HFFc6 (cell line): ENCODE measurements at regions not wholly inside any gene's neighbourhood (a gene's known extent, or its start where the extent isn't known, plus 50 kb on each side); places are given as distances from the start of the nearest gene placed in this dataset.

Experiments used
- DNase-seq: peaks from one replicate; pipeline ENCODE4 v3.0.0-alpha.2; 2018
- H3K27ac Mint-ChIP-seq: 2 replicates; pipeline ENCODE4 v1.8.0; 2020; ENCODE audit warnings: mild to moderate bottlenecking, mixed read lengths
- H3K27me3 Mint-ChIP-seq: 2 replicates; pipeline ENCODE4 v1.8.0; 2021; ENCODE audit warnings: mild to moderate bottlenecking, moderate library complexity, mixed read lengths; ENCODE audit not compliant: insufficient read depth
- H3K36me3 Mint-ChIP-seq: 2 replicates; pipeline ENCODE4 v1.8.0; 2021; ENCODE audit warnings: low read depth, mixed read lengths
- H3K4me1 Mint-ChIP-seq: 2 replicates; pipeline ENCODE4 v1.8.0; 2020; ENCODE audit warnings: low read depth, mixed read lengths
- H3K4me3 Mint-ChIP-seq: 2 replicates; pipeline ENCODE4 v1.8.0; 2020; ENCODE audit warnings: mild to moderate bottlenecking, moderate library complexity, mixed read lengths
- H3K9me3 Mint-ChIP-seq: 2 replicates; pipeline ENCODE4 v1.8.0; 2020; ENCODE audit warnings: mild to moderate bottlenecking, mixed read lengths
- CTCF ChIP-seq: fragments of 200-600 bp; sonication (generic); IDR thresholded peaks from 2 replicates; pipeline ENCODE4 v1.5.0; 2021; ENCODE audit warnings: antibody characterized with exemption, mild to moderate bottlenecking

- Mint-ChIP-seq H3K36me3 (no peaks in the 10 kb centered on the region), H3K27me3 (no peaks in the 10 kb centered on the region), H3K27ac (no peak overlapping the region), H3K9me3 (peaks cover 27% of the 10 kb centered on the region), H3K4me3 (no peak overlapping the region), H3K4me1 (no peaks in the 10 kb centered on the region)
- no peak for DNase-seq
- TF ChIP-seq CTCF = no peak
Observed at GRCh38 chr15:96827981-96828380, 497.5 kb downstream of the NR2F2 start.

GRCh38 chr15:96837241-96837970 lies 506.9 kb downstream of the NR2F2 start:
- Mint-ChIP-seq H3K4me3 (no peak overlapping the region), H3K9me3 (peaks cover 36% of the 10 kb centered on the region), H3K27ac (no peak overlapping the region), H3K36me3 (no peaks in the 10 kb centered on the region), H3K27me3 (no peaks in the 10 kb centered on the region; the same call in 1 of the 2 replicates), H3K4me1 (no peaks in the 10 kb centered on the region)
- DNase-seq = no peak
- TF ChIP-seq CTCF = no peak

GRCh38 chr15:96838081-96838480 lies 507.6 kb downstream of the NR2F2 start:
- H3K9me3 Mint-ChIP-seq = peaks cover 32% of the 10 kb centered on the region
- H3K27me3 Mint-ChIP-seq = no peaks in the 10 kb centered on the region; the same call in 1 of the 2 replicates
- no peak overlapping the region for H3K4me3 Mint-ChIP-seq
- H3K27ac Mint-ChIP-seq = no peak overlapping the region
- no peaks in the 10 kb centered on the region for H3K36me3 Mint-ChIP-seq
- no peak for DNase-seq
- no peak for TF ChIP-seq CTCF
- no peaks in the 10 kb centered on the region for H3K4me1 Mint-ChIP-seq

GRCh38 chr15:96849271-96849900 lies 518.9 kb downstream of the NR2F2 start:
- no peak for DNase-seq
- Mint-ChIP-seq H3K27me3 (peaks cover 1% of the 10 kb centered on the region), H3K9me3 (peaks cover 70% of the 10 kb centered on the region), H3K4me1 (no peaks in the 10 kb centered on the region), H3K27ac (no peak overlapping the region), H3K36me3 (peaks cover 7% of the 10 kb centered on the region; the same call in 1 of the 2 replicates), H3K4me3 (no peak overlapping the region)
- no peak for TF ChIP-seq CTCF

GRCh38 chr15:96851613-96852012 lies 521.1 kb downstream of the NR2F2 start:
- Mint-ChIP-seq H3K4me3 (no peak overlapping the region), H3K27me3 (peaks cover 1% of the 10 kb centered on the region; the same call in 1 of the 2 replicates), H3K4me1 (no peaks in the 10 kb centered on the region), H3K9me3 (peaks cover 65% of the 10 kb centered on the region), H3K27ac (no peak overlapping the region), H3K36me3 (peaks cover 11% of the 10 kb centered on the region; the same call in 1 of the 2 replicates)
- DNase-seq = no peak
- TF ChIP-seq CTCF = no peak
